IMR-90 (cell line): ENCODE measurements at regions not wholly inside any gene's neighbourhood (a gene's known extent, or its start where the extent isn't known, plus 50 kb on each side); places are given as distances from the start of the nearest gene placed in this dataset.

Experiments
- ATAC-seq: fragments of 200-7000 bp; cut with Tn5 transposase; 2 replicates; pipeline ENCODE4 v1.9.1; 2020; ENCODE audit warnings: low read depth, mild to moderate bottlenecking, moderate library complexity
- BruUV-seq: library from RNA; stranded (reverse); fragments of 400-500 nt; replicated peaks from 2 replicates; lab custom pipeline; 2021; lab: Mats Ljungman, UMichigan
- CTCF ChIA-PET: fragments of 300-600 bp; formaldehyde crosslinking; extraction: SDS; loops from one replicate; lab custom pipeline; 2021; ENCODE audit warnings: antibody characterized with exemption; lab: Yijun Ruan, JAX
- POLR2A ChIA-PET: fragments of 300-600 bp; sonication (Branson Sonifier 250); formaldehyde crosslinking; loops from one replicate; lab custom pipeline; 2022; ENCODE audit warnings: antibody characterized with exemption; ENCODE audit not compliant: unreplicated experiment; lab: Charles Lee
- DNase-seq: peaks from one replicate; pipeline ENCODE4 v3.0.0; 2013
- H2AFZ ChIP-seq: replicated peaks from 2 replicates; pipeline ENCODE3; 2013; ENCODE audit warnings: low read length, mild to moderate bottlenecking; ENCODE audit not compliant: poor library complexity
- H2AK5ac ChIP-seq: 2 replicates; pipeline ENCODE4 v1.6.1; 2013; ENCODE audit warnings: low read depth, low read length, inconsistent platforms
- H2AK9ac ChIP-seq: replicated peaks from 2 replicates; pipeline ENCODE3; 2013; ENCODE audit warnings: mild to moderate bottlenecking, low read depth, low read length, moderate library complexity; ENCODE audit not compliant: poor library complexity
- H2BK120ac ChIP-seq: 2 replicates; pipeline ENCODE4 v1.6.1; 2013; ENCODE audit warnings: low read depth, low read length, inconsistent platforms
- H2BK15ac ChIP-seq: 3 replicates; pipeline ENCODE4 v1.6.1; 2013; ENCODE audit warnings: low read depth, low read length, inconsistent platforms
- H2BK20ac ChIP-seq: 2 replicates; pipeline ENCODE4 v1.6.1; 2013; ENCODE audit warnings: low read depth, mild to moderate bottlenecking, inconsistent platforms, low read length, moderate library complexity
- H2BK5ac ChIP-seq: 2 replicates; pipeline ENCODE4 v1.6.1; 2013; ENCODE audit warnings: mild to moderate bottlenecking, low read depth, low read length, inconsistent platforms; ENCODE audit not compliant: poor library complexity, severe bottlenecking
- H3K14ac ChIP-seq: replicated peaks from 2 replicates; pipeline ENCODE4 v1.6.1; 2013; ENCODE audit warnings: low read depth, low read length, inconsistent platforms
- H3K18ac ChIP-seq: 2 replicates; pipeline ENCODE4 v1.6.1; 2013; ENCODE audit warnings: low read depth, low read length, control low read depth
- H3K23ac ChIP-seq: 2 replicates; pipeline ENCODE4 v1.6.1; 2013; ENCODE audit warnings: low read depth, low read length, inconsistent platforms
- H3K27ac ChIP-seq: 2 replicates; pipeline ENCODE4 v1.5.1; 2013; ENCODE audit warnings: mild to moderate bottlenecking, control low read depth, low read length; ENCODE audit not compliant: insufficient read depth
- H3K27me3 ChIP-seq: 2 replicates; pipeline ENCODE4 v1.6.1; 2013; ENCODE audit warnings: low read length; ENCODE audit not compliant: control insufficient read depth, insufficient read depth
- H3K36me3 ChIP-seq: 2 replicates; pipeline ENCODE4 v1.6.1; 2013; ENCODE audit warnings: low read length, mixed read lengths; ENCODE audit not compliant: control insufficient read depth, insufficient read depth
- H3K4ac ChIP-seq: 2 replicates; pipeline ENCODE4 v1.6.1; 2013; ENCODE audit warnings: low read depth, low read length, inconsistent platforms
- H3K4me1 ChIP-seq: 2 replicates; pipeline ENCODE4 v1.6.1; 2013; ENCODE audit warnings: low read length, mixed read lengths; ENCODE audit not compliant: control insufficient read depth, insufficient read depth
- H3K4me2 ChIP-seq: 2 replicates; pipeline ENCODE4 v1.6.1; 2013; ENCODE audit warnings: low read depth, mild to moderate bottlenecking, control low read depth, low read length, moderate library complexity
- H3K4me3 ChIP-seq: 2 replicates; pipeline ENCODE4 v1.5.1; 2013; ENCODE audit warnings: low read depth, mild to moderate bottlenecking, control low read depth, low read length, moderate library complexity; ENCODE audit not compliant: insufficient read depth
- H3K56ac ChIP-seq: 2 replicates; pipeline ENCODE4 v1.6.1; 2013; ENCODE audit warnings: low read length, inconsistent platforms; ENCODE audit not compliant: insufficient read depth; ENCODE audit errors: extremely low read depth
- H3K79me1 ChIP-seq, 2 experiments: 2 replicates each; pipeline ENCODE4 v1.6.1; 2013; ENCODE audit warnings: low read length in 2 of 2, inconsistent platforms in 1 of 2, low read depth in 1 of 2
- H3K9ac ChIP-seq: 2 replicates; pipeline ENCODE4 v1.6.1; 2013; ENCODE audit warnings: low read depth, low read length, control low read depth
- H3K9me1 ChIP-seq: 2 replicates; pipeline ENCODE4 v1.6.1; 2013; ENCODE audit warnings: low read length, inconsistent platforms; ENCODE audit not compliant: insufficient read depth
- H3K9me3 ChIP-seq: 2 replicates; pipeline ENCODE4 v1.6.1; 2013; ENCODE audit warnings: low read length; ENCODE audit not compliant: control insufficient read depth, insufficient read depth
- H4K20me1 ChIP-seq: 2 replicates; pipeline ENCODE4 v1.6.1; 2013; ENCODE audit warnings: low read length, inconsistent platforms; ENCODE audit not compliant: insufficient read depth
- H4K5ac ChIP-seq: 2 replicates; pipeline ENCODE4 v1.6.1; 2013; ENCODE audit warnings: mild to moderate bottlenecking, low read depth, low read length, control low read depth
- H4K8ac ChIP-seq, 2 experiments: 2 replicates each; pipeline ENCODE4 v1.6.1; 2013; ENCODE audit warnings: low read depth in 2 of 2, low read length in 2 of 2, control low read depth in 1 of 2, inconsistent platforms in 1 of 2
- H4K91ac ChIP-seq: 2 replicates; pipeline ENCODE4 v1.6.1; 2013; ENCODE audit warnings: low read depth, low read length, inconsistent platforms; ENCODE audit not compliant: insufficient read depth
- BHLHE40 ChIP-seq: fragments of 150-350 bp; IDR thresholded peaks from 2 replicates; pipeline ENCODE4 v1.6.1; 2016; ENCODE audit warnings: mild to moderate bottlenecking, low read depth, low read length
- CEBPB ChIP-seq: IDR thresholded peaks from 2 replicates; pipeline ENCODE4 v1.6.1; 2012; ENCODE audit warnings: low read depth, low read length, improper control_type of control experiment
- CHD1 ChIP-seq: IDR thresholded peaks from 2 replicates; pipeline ENCODE4 v1.6.1; 2012; ENCODE audit warnings: low read depth, low read length, improper control_type of control experiment
- CTCF ChIP-seq: conservative IDR thresholded peaks from 2 replicates; pipeline ENCODE4 v1.5.1; 2012; ENCODE audit warnings: mild to moderate bottlenecking, low read depth, low read length, improper control_type of control experiment
- FOS ChIP-seq: fragments of 150-350 bp; IDR thresholded peaks from 2 replicates; pipeline ENCODE4 v1.6.1; 2016; ENCODE audit warnings: low read depth, low read length
- MAFK ChIP-seq: IDR thresholded peaks from 2 replicates; pipeline ENCODE4 v1.6.1; 2012; ENCODE audit warnings: low read depth, low read length, improper control_type of control experiment
- MAZ ChIP-seq: IDR thresholded peaks from 2 replicates; pipeline ENCODE4 v1.6.1; 2012; ENCODE audit warnings: low read depth, mild to moderate bottlenecking, low read length, improper control_type of control experiment, moderate library complexity, borderline replicate concordance
- MXI1 ChIP-seq: IDR thresholded peaks from 2 replicates; pipeline ENCODE4 v1.6.1; 2012; ENCODE audit warnings: low read depth, mild to moderate bottlenecking, low read length, moderate library complexity, borderline replicate concordance
- POLR2A ChIP-seq: IDR thresholded peaks from 2 replicates; pipeline ENCODE4 v1.6.1; 2012; ENCODE audit warnings: mild to moderate bottlenecking, low read depth, low read length
- RAD21 ChIP-seq: IDR thresholded peaks from 2 replicates; pipeline ENCODE4 v1.6.1; 2012; ENCODE audit warnings: low read length, improper control_type of control experiment
- RFX5 ChIP-seq: IDR thresholded peaks from 2 replicates; pipeline ENCODE4 v1.8.0; 2012; ENCODE audit warnings: low read depth, mild to moderate bottlenecking, low read length, moderate library complexity
- SMC3 ChIP-seq: fragments of 150-350 bp; IDR thresholded peaks from 2 replicates; pipeline ENCODE4 v1.6.1; 2016; ENCODE audit warnings: low read depth, mild to moderate bottlenecking, antibody characterized with exemption, low read length, moderate library complexity
- WGBS, 2 experiments: methylation state at CpG; one replicate each; pipeline versions ENCODE4 v1.1.5 to v1.1.7; 2013; ENCODE audit warnings: missing lambda C conversion rate in 2 of 2; ENCODE audit not compliant: insufficient read length in 1 of 2; ENCODE audit errors: extremely low coverage in 2 of 2; 5-methylcytosine and 5-hydroxymethylcytosine counted together
- dilution Hi-C: fragments of 300-500 bp; cut with HindIII; formaldehyde crosslinking; loops from one replicate; pipeline ENCODE4 v1.14.3; 2018; ENCODE audit warnings: low sequenced_read_pairs; ENCODE audit not compliant: unreplicated experiment
- in situ Hi-C: fragments of 300-500 bp; cut with MboI; formaldehyde crosslinking; loops from 3 replicates; pipeline ENCODE4 v1.14.3; 2019; ENCODE audit warnings: low sequenced_read_pairs, inconsistent platforms, mixed read lengths
- intact Hi-C: fragments of 100-400 bp; cut with micrococcal nuclease; formaldehyde crosslinking; loops from 2 replicates; pipeline ENCODE4 v1.10.0; 2022
- TF ChIP-seq, protein P1 (sequence below): fragments of 150-350 bp; IDR thresholded peaks from 2 replicates; pipeline ENCODE4 v1.6.1; 2017; ENCODE audit warnings: mild to moderate bottlenecking, antibody characterized with exemption, low read length, low read depth

DNA sequence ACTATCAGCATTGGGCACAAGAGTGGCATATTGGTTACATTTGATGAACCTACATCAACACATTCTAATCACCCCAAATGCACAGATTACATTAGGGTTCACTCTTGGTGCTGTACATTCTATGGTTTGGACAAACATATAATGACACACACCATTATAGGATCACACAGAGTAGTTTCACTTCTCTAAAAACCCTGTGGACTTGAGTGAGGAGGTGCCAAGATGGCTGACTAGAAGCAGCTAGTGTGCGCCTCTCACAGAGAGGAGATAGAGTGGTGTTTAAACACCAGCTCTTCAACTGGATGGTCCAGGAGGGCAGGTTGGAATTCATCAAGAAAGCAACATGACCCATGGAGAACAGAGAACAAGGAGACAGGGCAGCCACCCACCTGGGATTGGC is 265.6 kb downstream of the TDRD3 start:
- ATAC-seq (no peak), DNase-seq (no peak)
- Histone ChIP-seq H2BK5ac (no peak overlapping the region), H3K18ac (no peak overlapping the region), H3K9ac (no peak overlapping the region), H3K4me1 (no peaks in the 10 kb centered on the region), H3K56ac (no peak overlapping the region), H4K91ac (no peak overlapping the region), H2AFZ (no peak overlapping the region), H3K4ac (no peak overlapping the region), H3K14ac (no peak overlapping the region), H4K8ac (no peak overlapping the region), H2BK15ac (no peak overlapping the region), H3K79me1 (no peaks in the 10 kb centered on the region), H4K20me1 (no peaks in the 10 kb centered on the region), H3K9me1 (no peaks in the 10 kb centered on the region), H3K9me3 (no peaks in the 10 kb centered on the region), H2BK120ac (no peak overlapping the region), H3K23ac (no peak overlapping the region), H3K27me3 (no peaks in the 10 kb centered on the region), H3K36me3 (no peaks in the 10 kb centered on the region), H3K4me2 (no peak overlapping the region), H3K4me3 (no peak overlapping the region), H2BK20ac (no peak overlapping the region), H2AK5ac (no peak overlapping the region), H2AK9ac (no peak overlapping the region), H3K27ac (no peak overlapping the region), H4K5ac (no peak overlapping the region)
- in situ Hi-C loops, result no loop called here
- ChIA-PET POLR2A (no interaction called here), CTCF (no interaction called here)
- no TSS peak for BruUV-seq
- TF ChIP-seq SMC3, result no peak
- TF ChIP-seq RFX5, result no peak
- TF ChIP-seq, protein P1, sequence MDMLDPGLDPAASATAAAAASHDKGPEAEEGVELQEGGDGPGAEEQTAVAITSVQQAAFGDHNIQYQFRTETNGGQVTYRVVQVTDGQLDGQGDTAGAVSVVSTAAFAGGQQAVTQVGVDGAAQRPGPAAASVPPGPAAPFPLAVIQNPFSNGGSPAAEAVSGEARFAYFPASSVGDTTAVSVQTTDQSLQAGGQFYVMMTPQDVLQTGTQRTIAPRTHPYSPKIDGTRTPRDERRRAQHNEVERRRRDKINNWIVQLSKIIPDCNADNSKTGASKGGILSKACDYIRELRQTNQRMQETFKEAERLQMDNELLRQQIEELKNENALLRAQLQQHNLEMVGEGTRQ, result no peak
- no peak for TF ChIP-seq MAFK
- TF ChIP-seq CEBPB, result no peak
- no peak for TF ChIP-seq CHD1
- TF ChIP-seq MAZ, result no peak
- no peak for TF ChIP-seq BHLHE40
- TF ChIP-seq POLR2A, result no peak
- no peak for TF ChIP-seq FOS
- no peak for TF ChIP-seq MXI1
- TF ChIP-seq CTCF, result no peak
- TF ChIP-seq RAD21, result no peak
- intact Hi-C loops, result no loop called here
- no CpG with 5 or more reads among the region's 1 CpG for WGBS, 2 experiments
- dilution Hi-C loops, result no loop called here
